ENCODE measurements at regions not wholly inside any gene's neighbourhood (a gene's known extent, or its start where the extent isn't known, plus 50 kb on each side); places are given as distances from the start of the nearest gene placed in this dataset.

DNA sequence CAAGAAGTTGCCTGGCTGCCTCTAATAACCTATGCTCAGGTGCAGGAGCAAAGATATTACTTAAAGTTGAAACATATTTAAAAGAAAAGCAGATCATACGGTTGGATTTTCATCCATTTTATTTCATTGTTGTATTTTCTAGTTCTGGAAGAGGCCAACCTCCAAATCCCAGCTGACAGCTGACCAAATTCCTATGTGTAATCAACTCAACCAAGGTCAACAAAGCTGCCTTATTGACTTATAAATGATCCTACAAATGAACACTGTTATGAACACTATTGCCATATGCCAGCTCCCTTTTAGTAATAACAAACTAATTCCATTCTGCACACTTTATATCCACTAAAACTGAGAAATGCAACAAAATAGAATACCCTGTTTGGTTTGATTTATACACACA is 1537.4 kb downstream of the SLITRK1 start:
- no peak for TF ChIP-seq CTCF (conservative IDR thresholded peaks at IDR 0.05; ENCODE audit: low read length)
- no peak for TF ChIP-seq EZH2phosphoT487 (IDR thresholded peaks at IDR 0.05; ENCODE audit: borderline replicate concordance, low read depth, low read length)
